ENCODE measurements at regions not wholly inside any gene's neighbourhood (a gene's known extent, or its start where the extent isn't known, plus 50 kb on each side); places are given as distances from the start of the nearest gene placed in this dataset.
"Not testable (repeated sequence)": the region's sequence is repeated elsewhere in the genome, so short reads cannot be mapped to it uniquely, and the experiment has no call there.

DNA sequence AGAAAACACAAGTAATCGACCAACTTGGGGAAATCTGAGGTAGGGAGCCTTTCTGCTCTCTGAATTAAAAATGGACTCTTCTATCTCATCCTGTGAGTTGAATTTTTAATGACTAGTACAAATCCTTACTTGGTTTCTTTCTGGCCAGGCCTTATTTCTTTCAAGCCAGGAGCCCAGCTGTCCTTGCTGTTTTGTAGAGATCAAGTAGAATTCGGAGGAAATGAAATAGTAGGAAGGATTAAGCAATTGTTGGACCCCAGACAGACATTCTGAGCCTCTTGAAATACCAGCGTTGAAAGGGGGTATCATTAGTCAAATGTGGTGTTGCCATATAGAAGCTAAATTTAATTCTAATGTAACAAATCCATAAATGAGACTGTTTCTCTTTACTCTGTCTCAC, 53.7 kb upstream of the SMIM15 start:
- DNase-seq (ENCODE audit: low read depth in 4 of 4, low spot score in 3 of 4) = no peak

DNA sequence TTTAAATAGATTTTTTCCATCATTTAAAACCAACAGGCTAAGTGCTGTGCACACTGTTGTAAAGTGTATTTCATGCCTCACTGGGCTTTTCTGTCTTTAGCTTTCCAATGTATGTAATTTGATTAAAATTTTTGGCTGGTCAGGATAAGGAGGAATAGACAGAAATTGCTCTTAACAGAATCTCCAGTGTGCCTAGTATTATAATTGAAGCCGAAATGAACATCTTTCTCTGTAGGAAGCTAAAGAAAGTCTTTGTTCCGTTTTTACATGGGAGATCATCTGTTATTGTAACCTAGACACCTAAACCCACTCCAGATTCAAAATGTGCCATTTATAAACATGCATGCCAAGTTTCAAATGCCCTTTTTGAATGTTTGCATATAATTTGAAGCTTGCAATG, 54.5 kb upstream of the SMIM15 start:
- no peak for DNase-seq (ENCODE audit: low read depth in 4 of 4, low spot score in 3 of 4)

GRCh38 chr5:61217214-61217613, 54.9 kb upstream of the SMIM15 start:
- no peak for DNase-seq (ENCODE audit: low read depth in 4 of 4, low spot score in 3 of 4)

- no peak for DNase-seq (ENCODE audit: low read depth in 4 of 4, low spot score in 3 of 4)
These were observed 66.0 kb upstream of the SMIM15 start for GRCh38 chr5:61228229-61228628.

DNA sequence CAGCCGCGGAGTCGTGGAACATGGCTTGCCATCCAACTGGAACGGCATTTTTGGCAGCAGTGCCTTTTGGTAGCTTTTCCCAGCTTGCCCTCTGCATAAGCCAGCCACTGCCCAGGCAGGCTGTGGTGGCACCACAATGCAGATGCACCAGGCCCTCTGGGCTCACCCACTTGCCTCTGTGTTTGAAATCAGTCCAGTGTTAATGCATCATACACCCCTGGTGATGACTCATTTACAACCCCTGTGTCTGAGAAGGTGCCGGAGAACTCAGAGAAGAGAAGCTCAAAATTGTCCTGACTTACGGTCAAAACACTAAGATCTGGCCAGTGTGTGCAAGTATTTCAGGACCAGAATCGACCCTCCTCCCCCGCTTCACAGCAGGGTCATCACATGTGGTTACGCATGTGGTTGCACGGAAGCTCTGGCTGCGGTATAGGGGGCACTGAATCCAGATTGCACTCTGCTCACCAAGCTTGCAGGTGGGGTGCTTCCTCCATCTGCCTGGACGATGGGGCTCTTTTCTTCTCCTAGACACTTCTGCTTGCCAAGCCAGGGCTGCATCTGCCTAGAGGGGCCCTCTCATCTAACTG, 66.5 kb upstream of the SMIM15 start:
- no peak for DNase-seq (ENCODE audit: low read depth in 4 of 4, low spot score in 3 of 4)

DNA sequence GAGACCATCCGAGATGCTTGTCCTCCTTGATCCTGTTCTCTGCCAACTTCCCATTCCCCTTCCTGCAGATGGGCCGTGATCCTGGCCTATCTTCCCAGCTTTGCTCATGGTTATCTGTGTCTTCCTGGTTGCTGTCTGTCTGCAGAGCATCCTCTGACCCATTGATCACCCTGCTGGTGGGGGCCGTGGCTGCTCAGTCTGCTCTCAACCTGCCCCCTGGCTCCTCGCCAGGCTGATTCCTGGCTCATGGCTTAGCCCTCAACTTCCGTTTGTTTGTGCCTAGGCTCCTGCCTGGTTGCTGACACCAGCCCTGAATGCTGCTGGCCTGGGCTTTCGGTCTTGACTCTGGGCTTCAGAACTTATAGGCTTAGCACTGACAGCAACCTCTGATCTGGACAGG, 67.1 kb upstream of the SMIM15 start:
- DNase-seq (ENCODE audit: low read depth in 4 of 4, low spot score in 3 of 4) = no peak

DNA sequence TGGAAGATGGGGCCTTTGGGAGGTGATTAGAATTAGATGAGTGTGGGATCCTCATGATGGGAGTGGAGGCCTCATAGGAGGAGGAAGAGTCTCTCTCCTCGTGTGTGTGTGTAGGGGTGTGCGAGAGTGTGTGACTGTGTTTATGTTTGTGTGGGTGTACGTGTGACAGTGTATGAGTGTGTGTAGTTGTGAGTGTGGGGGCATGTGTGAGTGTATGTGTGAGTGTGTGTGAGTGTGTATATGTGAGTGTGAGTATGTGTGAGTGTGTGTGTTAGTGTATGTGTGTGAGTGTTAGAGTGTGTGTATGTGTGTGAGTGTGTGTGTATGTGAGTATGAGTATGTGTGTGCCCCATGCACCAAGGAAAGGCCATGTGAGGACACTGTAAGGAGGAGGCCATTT, 68.2 kb upstream of the SMIM15 start:
- DNase-seq (ENCODE audit: low read depth in 4 of 4, low spot score in 3 of 4) = no peak

GRCh38 chr5:61231813-61232212, 69.5 kb upstream of the SMIM15 start:
- DNase-seq (ENCODE audit: low read depth in 4 of 4, low spot score in 3 of 4) = no peak

- no peak for DNase-seq (ENCODE audit: low read depth in 4 of 4, low spot score in 3 of 4)
These were observed 70.3 kb upstream of the SMIM15 start for GRCh38 chr5:61232490-61233050.

DNA sequence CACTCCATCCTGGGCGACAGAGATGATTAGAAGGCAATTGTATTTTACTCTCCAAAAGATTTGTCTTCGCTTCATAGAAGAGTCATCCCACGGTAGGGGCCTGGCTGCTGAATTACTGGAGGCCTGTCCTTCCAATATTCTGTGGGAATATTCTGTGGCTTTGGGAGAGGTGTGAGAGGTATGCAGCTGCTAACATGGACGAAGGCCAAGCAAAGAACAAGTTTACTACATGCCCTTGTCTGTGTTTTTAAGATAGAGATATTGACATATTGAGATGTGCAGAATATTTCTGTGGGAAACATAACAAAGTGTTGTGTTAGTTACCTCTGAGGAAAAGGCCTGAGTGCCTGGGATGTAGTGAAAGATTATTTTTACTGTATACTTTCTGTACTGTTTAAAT, 71.8 kb upstream of the SMIM15 start:
- no peak for DNase-seq (ENCODE audit: low read depth in 4 of 4, low spot score in 3 of 4)

DNA sequence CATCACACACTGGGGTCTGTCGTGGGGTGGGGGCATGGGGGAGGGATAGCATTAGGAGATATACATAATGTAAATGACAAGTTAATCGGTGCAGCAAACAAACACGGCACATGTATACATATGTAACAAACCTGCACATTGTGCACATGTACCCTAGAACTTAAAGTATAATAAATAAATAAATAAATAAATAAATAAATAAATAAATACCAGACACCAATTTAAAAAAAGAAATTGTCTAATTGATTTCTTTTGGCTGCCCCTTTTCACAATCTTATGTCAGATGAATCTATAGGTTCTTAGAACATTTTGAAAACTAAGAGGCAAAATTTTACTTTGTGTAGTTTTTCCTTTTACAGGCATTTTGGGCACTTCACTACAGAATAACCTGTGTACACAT, 74.4 kb upstream of the SMIM15 start:
- not testable (repeated sequence) for DNase-seq (ENCODE audit: low read depth in 4 of 4, low spot score in 3 of 4)

GRCh38 chr5:61245486-61245885, 83.2 kb upstream of the SMIM15 start:
- DNase-seq (ENCODE audit: low read depth in 4 of 4, low spot score in 3 of 4) = no peak

DNA sequence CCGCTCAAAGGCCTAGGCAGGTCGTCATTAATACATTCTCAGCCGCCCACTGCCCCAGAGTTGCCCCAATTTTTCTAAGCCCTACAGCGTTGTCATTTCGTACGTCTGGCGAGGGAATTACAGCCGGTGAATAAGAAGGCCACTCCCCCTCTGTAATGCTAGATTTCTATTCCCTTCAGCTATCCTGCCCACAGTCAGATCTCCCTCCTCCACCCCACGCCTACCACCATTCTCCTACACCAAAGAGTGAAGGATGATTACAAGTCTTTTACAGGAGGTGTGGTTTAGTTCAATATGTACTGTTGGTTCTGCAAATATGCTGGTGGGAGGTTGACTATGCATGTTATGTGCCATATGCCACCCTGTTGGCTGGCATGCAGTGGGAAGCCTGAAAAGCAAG, 83.7 kb upstream of the SMIM15 start:
- no peak for DNase-seq (ENCODE audit: low read depth in 4 of 4, low spot score in 3 of 4)

DNA sequence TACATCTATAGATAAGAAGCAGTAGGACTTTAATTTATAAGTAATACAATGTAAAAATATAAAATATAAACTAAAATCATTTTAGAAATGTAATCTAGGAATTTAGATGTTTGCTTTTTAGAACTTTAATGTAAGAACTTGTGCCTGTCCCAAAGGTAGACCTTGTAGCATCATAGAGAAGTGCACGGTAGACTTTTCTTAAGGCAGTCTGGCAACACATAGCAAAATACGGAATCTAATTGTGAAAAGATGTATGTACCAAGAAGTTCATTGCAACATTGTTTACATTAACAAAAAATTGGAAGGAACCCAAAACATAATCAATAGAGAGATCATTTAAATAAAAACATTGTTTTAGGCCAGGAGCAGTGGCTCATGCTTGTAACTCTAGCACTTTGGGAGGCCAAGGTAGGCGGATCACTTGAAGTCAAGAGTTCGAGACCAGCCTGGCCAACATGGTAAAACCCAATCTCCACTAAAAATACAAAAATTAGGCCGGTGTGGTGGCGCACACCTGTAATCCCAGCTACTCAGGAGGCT, 84.6 kb upstream of the SMIM15 start:
- DNase-seq (ENCODE audit: low read depth in 4 of 4, low spot score in 3 of 4) = no peak

DNA sequence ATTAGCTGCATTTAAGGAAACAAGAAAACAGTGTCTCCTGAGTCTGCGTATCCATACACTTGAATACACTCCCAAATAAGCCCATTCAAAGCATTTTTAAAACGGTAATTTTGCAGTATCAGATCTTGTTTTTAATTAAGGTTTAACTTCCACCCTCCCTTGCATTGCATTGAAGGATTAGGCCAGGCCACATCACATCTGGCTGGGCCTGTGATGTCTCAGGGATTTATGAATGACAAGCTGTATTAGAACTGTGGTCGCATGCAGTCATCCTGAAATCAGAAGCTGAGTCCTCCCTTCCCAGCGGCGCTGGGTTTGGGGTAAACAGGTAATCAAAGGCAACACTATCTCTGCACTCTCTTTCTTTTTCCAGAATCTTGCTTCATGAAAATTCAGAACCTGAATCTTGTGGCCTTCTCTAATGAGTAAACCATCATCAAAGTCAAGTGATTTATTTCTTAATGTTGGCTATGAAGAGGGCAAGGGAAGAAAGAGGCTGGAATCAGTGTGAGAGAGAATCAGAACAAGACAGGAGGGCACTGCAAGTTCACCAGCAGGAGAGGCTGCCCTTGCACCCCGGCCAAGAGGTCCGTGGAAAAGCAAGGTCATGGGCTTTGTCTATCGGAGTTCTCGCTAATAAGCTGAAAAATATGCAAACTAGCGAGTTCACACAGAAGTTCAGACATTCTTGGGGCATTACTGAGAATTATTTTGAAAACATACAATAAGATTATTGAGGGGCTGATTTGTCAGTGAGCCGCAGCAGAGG, 80.0 kb upstream of the ZSWIM6 start:
- no peak for DNase-seq (ENCODE audit: low read depth in 4 of 4, low spot score in 3 of 4)

- no peak for DNase-seq (ENCODE audit: low read depth in 4 of 4, low spot score in 3 of 4)
These were observed 79.5 kb upstream of the ZSWIM6 start for GRCh38 chr5:61252643-61252925.

DNA sequence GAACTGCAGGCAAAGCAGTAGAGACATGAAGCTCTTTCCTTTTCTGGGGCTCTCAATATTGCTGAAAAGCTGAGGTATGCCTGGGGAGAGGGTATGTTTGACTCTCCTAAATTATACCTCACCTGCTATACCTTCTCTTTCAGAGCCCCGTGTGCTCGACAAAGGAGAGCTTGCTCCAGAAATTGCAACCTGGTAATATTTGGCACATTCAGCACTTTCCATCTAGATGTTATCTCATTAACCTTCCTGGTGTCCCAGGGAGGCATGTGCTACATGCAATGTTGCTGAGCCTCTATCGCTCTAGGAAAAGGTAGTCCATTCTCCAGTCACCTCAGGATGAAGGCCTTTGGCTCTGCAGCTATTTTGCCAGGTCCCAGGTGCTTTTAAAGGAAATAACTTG, 78.5 kb upstream of the ZSWIM6 start:
- no peak for DNase-seq (ENCODE audit: low read depth in 4 of 4, low spot score in 3 of 4)

GRCh38 chr5:61254969-61255555, 77.0 kb upstream of the ZSWIM6 start:
- no peak for DNase-seq (ENCODE audit: low read depth in 4 of 4, low spot score in 3 of 4)

DNA sequence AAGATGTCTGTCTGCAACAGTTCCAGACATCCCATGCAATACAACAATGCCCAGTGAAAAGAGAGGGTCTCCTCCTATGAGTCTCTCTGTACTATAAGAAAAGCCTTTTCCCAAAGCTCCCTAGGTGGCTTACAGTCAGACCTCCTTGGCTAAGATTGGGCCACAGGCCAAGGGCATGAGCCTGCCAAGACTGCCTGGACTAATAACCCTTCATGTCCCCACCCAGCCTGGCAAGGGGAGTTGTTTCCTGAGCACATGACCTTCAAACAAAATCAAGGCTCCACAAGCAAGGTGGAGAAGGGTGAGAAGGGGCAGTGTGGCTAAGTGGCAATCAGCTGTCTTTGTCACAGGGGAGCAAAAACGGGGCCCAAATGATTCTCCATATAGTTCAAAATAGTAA, 75.6 kb upstream of the ZSWIM6 start:
- DNase-seq (ENCODE audit: low read depth in 4 of 4, low spot score in 3 of 4) = no peak

DNA sequence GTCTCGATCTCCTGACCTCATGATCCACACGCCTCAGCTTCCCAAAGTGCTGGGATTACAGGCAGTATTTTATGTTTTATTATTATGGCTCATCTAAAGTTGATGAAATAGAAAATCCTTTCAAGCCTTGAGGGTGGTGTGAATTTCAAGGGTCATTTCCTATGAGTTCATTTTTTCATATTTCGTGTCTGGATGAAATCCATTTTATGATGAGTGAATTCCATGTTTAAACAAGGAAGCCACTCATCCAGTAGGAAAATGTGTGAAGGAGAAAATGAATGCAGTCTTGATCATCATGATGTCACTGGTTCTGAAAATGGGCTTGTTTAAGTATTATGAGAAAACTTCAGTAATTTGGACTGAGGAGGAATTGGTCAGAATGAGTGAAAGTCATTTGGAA, 74.6 kb upstream of the ZSWIM6 start:
- no peak for DNase-seq (ENCODE audit: low read depth in 4 of 4, low spot score in 3 of 4)

DNA sequence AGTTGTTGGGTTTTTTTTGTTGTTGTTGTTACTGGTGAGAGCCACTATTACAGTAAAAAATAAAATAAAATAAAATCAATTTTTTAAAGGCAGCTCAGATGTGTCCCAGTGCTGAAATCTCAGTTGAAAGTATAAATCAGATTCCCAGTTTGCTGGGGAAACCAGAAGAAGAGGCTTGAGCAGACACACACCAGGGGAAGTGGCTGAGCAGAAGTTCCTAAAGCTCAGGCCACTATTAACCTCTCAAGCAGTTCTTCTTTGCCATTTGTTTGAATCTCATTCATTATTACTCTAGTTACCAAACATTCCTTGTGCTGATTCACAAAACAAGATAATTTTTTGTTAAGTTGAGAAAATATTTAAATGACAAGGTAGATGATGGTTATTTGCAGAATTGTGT, 70.9 kb upstream of the ZSWIM6 start:
- DNase-seq (ENCODE audit: low read depth in 4 of 4, low spot score in 3 of 4) = no peak

- no peak for DNase-seq (ENCODE audit: low read depth in 4 of 4, low spot score in 3 of 4)
These were observed 70.0 kb upstream of the ZSWIM6 start for GRCh38 chr5:61262080-61262479.
